ENCODE measurements at regions not wholly inside any gene's neighbourhood (a gene's known extent, or its start where the extent isn't known, plus 50 kb on each side); places are given as distances from the start of the nearest gene placed in this dataset.

DNA sequence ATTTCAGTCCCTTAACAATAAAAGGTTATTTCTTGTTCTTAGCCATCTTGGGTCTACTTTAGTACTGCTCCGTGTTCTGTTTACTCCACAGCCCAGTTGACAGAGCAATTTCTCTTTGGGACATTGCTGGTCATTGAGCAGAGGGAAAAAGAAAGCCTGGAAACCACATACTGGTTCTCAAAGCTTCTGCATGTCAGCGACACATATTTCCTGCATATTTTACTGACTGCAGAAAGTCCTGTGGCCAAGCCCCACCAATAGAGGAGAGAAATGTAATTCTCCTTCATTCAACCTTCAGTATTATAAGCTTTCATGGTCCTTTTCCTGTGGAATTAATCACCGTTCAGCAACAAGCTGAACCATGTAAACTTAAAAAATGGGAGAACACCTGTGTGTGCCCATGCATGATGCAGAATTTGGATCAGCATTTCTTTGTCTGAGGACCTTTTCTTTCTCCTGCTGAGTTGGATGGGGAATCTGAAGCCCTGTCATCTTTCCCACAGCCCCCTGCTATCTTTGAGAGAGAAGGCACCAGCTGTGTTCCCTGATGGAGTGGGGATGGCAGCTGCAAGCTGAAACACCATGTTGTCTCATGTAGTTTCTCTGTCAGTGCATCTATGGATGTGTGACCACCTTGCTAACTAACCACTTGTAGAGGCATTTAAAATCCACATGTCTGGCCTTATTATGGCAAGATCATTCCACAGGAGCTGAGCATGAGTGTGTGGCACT is 431.6 kb downstream of the MEIS1 start:
- TF ChIP-seq, protein P1, sequence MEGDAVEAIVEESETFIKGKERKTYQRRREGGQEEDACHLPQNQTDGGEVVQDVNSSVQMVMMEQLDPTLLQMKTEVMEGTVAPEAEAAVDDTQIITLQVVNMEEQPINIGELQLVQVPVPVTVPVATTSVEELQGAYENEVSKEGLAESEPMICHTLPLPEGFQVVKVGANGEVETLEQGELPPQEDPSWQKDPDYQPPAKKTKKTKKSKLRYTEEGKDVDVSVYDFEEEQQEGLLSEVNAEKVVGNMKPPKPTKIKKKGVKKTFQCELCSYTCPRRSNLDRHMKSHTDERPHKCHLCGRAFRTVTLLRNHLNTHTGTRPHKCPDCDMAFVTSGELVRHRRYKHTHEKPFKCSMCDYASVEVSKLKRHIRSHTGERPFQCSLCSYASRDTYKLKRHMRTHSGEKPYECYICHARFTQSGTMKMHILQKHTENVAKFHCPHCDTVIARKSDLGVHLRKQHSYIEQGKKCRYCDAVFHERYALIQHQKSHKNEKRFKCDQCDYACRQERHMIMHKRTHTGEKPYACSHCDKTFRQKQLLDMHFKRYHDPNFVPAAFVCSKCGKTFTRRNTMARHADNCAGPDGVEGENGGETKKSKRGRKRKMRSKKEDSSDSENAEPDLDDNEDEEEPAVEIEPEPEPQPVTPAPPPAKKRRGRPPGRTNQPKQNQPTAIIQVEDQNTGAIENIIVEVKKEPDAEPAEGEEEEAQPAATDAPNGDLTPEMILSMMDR (IDR thresholded peaks at IDR 0.05; ENCODE audit: poor library complexity, severe bottlenecking): no peak
- TF ChIP-seq EP300 (conservative IDR thresholded peaks at IDR 0.05; ENCODE audit: poor library complexity, severe bottlenecking) (no peak), EZH2 (IDR thresholded peaks at IDR 0.05; ENCODE audit: borderline replicate concordance, insufficient read depth, low read length, poor library complexity, severe bottlenecking) (no peak)
